ENCODE measurements at regions not wholly inside any gene's neighbourhood (a gene's known extent, or its start where the extent isn't known, plus 50 kb on each side); places are given as distances from the start of the nearest gene placed in this dataset.

DNA sequence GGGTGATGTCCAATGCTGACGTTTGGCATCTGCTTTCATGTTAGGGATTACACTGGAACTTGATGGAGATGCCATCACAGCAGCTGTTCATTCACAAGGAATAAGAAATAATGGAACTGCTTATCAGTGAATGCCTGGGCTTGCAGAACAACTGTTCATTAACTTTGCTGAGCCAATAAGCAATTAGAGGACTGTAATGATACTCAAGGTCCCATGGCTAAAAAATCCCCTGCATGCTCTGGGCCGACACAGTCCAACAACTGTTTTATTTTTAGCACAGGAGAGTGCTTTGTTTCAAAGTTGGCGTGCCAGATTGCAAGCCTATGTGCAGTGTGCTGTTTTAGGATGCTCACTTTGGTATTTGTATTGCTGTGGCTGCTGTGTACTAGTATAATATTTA lies 408.0 kb upstream of the RGPD4 start:
- no peak for DNase-seq (ENCODE audit: low read depth)
- TF ChIP-seq, protein P1, sequence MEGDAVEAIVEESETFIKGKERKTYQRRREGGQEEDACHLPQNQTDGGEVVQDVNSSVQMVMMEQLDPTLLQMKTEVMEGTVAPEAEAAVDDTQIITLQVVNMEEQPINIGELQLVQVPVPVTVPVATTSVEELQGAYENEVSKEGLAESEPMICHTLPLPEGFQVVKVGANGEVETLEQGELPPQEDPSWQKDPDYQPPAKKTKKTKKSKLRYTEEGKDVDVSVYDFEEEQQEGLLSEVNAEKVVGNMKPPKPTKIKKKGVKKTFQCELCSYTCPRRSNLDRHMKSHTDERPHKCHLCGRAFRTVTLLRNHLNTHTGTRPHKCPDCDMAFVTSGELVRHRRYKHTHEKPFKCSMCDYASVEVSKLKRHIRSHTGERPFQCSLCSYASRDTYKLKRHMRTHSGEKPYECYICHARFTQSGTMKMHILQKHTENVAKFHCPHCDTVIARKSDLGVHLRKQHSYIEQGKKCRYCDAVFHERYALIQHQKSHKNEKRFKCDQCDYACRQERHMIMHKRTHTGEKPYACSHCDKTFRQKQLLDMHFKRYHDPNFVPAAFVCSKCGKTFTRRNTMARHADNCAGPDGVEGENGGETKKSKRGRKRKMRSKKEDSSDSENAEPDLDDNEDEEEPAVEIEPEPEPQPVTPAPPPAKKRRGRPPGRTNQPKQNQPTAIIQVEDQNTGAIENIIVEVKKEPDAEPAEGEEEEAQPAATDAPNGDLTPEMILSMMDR (IDR thresholded peaks at IDR 0.05; ENCODE audit: low read depth, low read length, missing control alignments): no peak
- H3K4me3 ChIP-seq (ENCODE audit: low read depth, low read length): no peak overlapping the region
- in situ Hi-C loops (cut with HindIII; ENCODE audit: low sequenced_read_pairs): no loop called here

DNA sequence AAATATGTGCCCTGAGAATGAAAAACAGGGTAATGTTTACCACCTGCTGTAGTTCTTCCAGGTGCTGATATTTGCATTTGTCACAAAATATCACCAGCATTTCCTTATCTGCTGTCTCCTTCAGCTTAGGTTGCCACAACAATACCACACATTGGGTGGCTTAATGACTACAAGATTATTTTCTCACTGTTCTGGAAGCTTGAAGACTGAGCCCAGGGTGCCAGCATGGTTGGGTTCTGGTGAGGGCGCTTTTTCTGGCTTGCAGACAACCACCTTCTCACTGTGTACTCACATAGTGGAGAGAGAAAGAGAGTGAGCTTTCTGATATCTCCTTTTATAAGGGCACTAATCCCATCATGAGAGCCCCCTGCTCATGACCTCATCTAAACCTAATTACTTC lies 407.5 kb upstream of the RGPD4 start:
- TF ChIP-seq, protein P1 (IDR thresholded peaks at IDR 0.05; ENCODE audit: low read depth, low read length, missing control alignments): no peak
- no peak for DNase-seq (ENCODE audit: low read depth)
- no peak overlapping the region for H3K4me3 ChIP-seq (ENCODE audit: low read depth, low read length)
- in situ Hi-C loops (cut with HindIII; ENCODE audit: low sequenced_read_pairs): no loop called here

DNA sequence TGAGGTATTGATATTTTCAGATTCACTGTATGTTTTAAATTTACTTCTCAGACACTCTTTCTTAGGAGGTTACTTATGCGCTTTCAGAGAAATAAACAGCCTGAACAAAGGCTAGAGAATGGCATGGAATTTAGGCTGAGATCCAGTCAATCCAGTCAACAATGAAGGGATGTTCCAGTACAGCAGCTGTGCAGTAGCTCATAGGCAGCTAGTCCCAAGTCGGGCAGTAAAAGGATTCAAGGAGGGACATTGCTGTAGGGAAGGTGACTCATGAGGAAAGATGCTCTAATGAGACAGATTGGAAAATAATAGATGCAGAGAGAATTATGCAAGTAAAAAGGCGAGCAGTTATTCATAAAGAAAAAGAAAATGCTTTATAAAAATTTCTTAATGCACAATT lies 397.9 kb upstream of the RGPD4 start:
- DNase-seq (ENCODE audit: low read depth): no peak
- TF ChIP-seq, protein P1 (IDR thresholded peaks at IDR 0.05; ENCODE audit: low read depth, low read length, missing control alignments): no peak
- in situ Hi-C loops (cut with HindIII; ENCODE audit: low sequenced_read_pairs): no loop called here
- H3K4me3 ChIP-seq (ENCODE audit: low read depth, low read length): no peak overlapping the region

DNA sequence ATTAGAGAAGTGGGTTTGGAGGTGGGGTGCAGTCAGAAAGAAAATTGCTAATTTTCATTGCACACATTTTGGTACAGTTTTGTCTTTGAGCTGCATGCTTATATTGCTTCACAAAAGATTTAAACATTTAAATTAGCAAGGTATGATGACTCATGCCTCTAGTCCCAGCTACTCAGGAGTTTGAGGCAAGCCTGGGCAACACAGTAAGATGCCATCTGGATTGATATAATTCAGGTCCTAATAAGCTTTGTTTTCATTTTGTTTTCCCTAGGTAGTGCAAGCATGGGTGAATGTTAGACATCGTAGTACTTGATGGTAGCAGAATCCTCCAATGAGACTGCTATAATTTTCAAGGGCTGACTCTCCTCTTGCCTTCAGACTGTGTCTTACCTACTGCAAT lies 396.7 kb upstream of the RGPD4 start:
- H3K4me3 ChIP-seq (ENCODE audit: low read depth, low read length): no peak overlapping the region
- TF ChIP-seq, protein P1 (IDR thresholded peaks at IDR 0.05; ENCODE audit: low read depth, low read length, missing control alignments): no peak
- no peak for DNase-seq (ENCODE audit: low read depth)
- in situ Hi-C loops (cut with HindIII; ENCODE audit: low sequenced_read_pairs): no loop called here

DNA sequence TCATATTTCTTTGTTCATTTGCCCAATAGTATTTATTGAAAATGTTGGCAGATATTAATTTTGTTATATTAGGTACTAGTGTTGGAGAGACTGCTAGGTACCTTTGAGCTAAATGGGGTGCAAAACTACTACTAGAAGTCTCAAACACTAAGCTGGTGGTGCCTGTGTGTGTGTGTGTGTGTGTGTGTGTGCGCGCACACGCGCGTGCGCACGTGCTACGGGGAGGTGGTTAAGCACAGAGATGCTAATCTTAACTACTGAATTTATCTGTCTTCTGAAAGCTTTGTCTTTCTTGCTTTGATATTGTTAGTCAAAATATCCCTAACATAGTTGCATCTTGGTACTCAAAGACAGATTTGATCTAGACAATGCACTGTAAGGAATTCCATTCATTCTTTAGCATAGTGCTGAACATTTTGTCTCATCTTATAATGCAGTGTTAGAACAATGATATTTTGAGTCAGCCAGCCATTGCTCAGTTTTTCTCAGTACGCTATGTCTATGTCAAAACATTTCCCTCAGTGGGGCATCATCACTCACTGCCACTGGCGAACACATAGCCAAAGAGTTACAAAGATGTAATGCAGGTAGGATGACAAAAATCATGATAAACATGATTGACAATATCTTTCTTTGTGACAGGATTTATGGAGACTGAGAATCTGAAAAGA lies 396.0 kb upstream of the RGPD4 start:
- no peak overlapping the region for H3K4me3 ChIP-seq (ENCODE audit: low read depth, low read length)
- no peak for DNase-seq (ENCODE audit: low read depth)
- in situ Hi-C loops (cut with HindIII; ENCODE audit: low sequenced_read_pairs): no loop called here
- TF ChIP-seq, protein P1 (IDR thresholded peaks at IDR 0.05; ENCODE audit: low read depth, low read length, missing control alignments): no peak

DNA sequence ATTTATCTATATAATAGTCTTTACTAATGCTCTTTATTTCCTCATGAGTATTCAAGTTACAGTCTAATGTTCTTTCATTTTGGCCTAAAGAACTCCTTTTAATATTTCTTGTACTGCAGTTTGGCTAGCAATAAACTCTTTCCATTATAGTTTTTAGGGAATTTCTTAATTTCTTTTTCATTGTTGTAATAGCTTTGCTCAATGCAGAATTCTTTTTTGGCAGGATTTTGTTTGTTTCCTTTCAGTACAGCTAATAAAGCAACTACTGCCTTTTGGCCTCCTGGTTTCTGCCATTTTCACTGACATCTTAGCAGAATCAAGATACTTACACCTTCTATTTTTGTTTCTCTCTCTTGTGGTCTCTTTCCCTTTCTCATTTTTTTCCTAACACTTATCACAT lies 390.4 kb upstream of the RGPD4 start:
- in situ Hi-C loops (cut with HindIII; ENCODE audit: low sequenced_read_pairs): no loop called here
- no peak overlapping the region for H3K4me3 ChIP-seq (ENCODE audit: low read depth, low read length)
- TF ChIP-seq, protein P1 (IDR thresholded peaks at IDR 0.05; ENCODE audit: low read depth, low read length, missing control alignments): no peak
- DNase-seq (ENCODE audit: low read depth): no peak

Data from astrocyte of the cerebellum (primary cell).